Neural progenitor cell (in vitro differentiated cells): ENCODE measurements at regions not wholly inside any gene's neighbourhood (a gene's known extent, or its start where the extent isn't known, plus 50 kb on each side); places are given as distances from the start of the nearest gene placed in this dataset.

ENCODE experiments used
- CTCF ChIP-seq: fragments of 200-600 bp; sonication (generic); IDR thresholded peaks from 2 replicates; pipeline ENCODE4 v1.5.1; 2017; ENCODE audit warnings: antibody characterized with exemption, mild to moderate bottlenecking
- EZH2phosphoT487 ChIP-seq: fragments of 200-600 bp; sonication (generic); IDR thresholded peaks from 2 replicates; pipeline ENCODE4 v1.6.1; 2017; ENCODE audit warnings: antibody characterized with exemption

- TF ChIP-seq CTCF = no peak
- TF ChIP-seq EZH2phosphoT487 = no peak
Measured at GRCh38 chr2:16291226-16291625, 350.9 kb downstream of the MYCN start.
